ENCODE measurements at regions not wholly inside any gene's neighbourhood (a gene's known extent, or its start where the extent isn't known, plus 50 kb on each side); places are given as distances from the start of the nearest gene placed in this dataset.

- TF ChIP-seq SMAD1 (IDR thresholded peaks at IDR 0.05; ENCODE audit: low read depth, partially characterized antibody) (no peak), SREBF2 (IDR thresholded peaks at IDR 0.05; ENCODE audit: low read length) (no peak), PRDM15 (CRISPR knock-in tag; IDR thresholded peaks at IDR 0.05) (no peak), TCF7 (IDR thresholded peaks at IDR 0.05; ENCODE audit: borderline replicate concordance) (no peak), ZNF687 (IDR thresholded peaks at IDR 0.05) (no peak), CTCF (IDR thresholded peaks at IDR 0.05 in 2 of 3, conservative IDR thresholded peaks at IDR 0.05 in 1 of 3; ENCODE audit: control insufficient read depth in 2 of 3, extremely low read depth in 1 of 3, insufficient read depth in 1 of 3, low read depth in 3 of 3, low read length in 3 of 3) (no peak), RFX5 (IDR thresholded peaks at IDR 0.05; ENCODE audit: low read depth, low read length) (no peak), TCF3 (IDR thresholded peaks at IDR 0.05; ENCODE audit: borderline replicate concordance, insufficient read depth, low read depth, low read length) (no peak), SREBF1 (IDR thresholded peaks at IDR 0.05; ENCODE audit: low read length) (no peak)
Measured at GRCh38 chr3:8236264-8236663, 265.4 kb upstream of the LMCD1 start (continued).
